Calu3 (cell line): ENCODE measurements at regions not wholly inside any gene's neighbourhood (a gene's known extent, or its start where the extent isn't known, plus 50 kb on each side); places are given as distances from the start of the nearest gene placed in this dataset.

Source experiments
- BruUV-seq: library from RNA; stranded (reverse); fragments of 400-500 nt; replicated peaks from 2 replicates; lab custom pipeline; 2021; lab: Mats Ljungman, UMichigan
- CTCF ChIA-PET: fragments of 300-600 bp; sonication (Branson Sonifier 250); formaldehyde crosslinking; loops from one replicate; lab custom pipeline; 2022; ENCODE audit warnings: antibody characterized with exemption; lab: Charles Lee
- DNase-seq: peaks from one replicate; pipeline ENCODE4 v3.0.0; 2022
- H3K27ac Mint-ChIP-seq: one replicate; pipeline ENCODE4 v1.8.0; 2022; ENCODE audit warnings: mixed read lengths; ENCODE audit not compliant: unreplicated experiment
- H3K27me3 Mint-ChIP-seq: one replicate; pipeline ENCODE4 v1.8.0; 2022; ENCODE audit warnings: mixed read lengths; ENCODE audit not compliant: unreplicated experiment
- H3K36me3 Mint-ChIP-seq: one replicate; pipeline ENCODE4 v1.8.0; 2022; ENCODE audit warnings: mild to moderate bottlenecking, moderate library complexity, mixed read lengths; ENCODE audit not compliant: insufficient read depth, unreplicated experiment
- H3K4me1 Mint-ChIP-seq: one replicate; pipeline ENCODE4 v1.8.0; 2022; ENCODE audit warnings: mild to moderate bottlenecking, low read depth, mixed read lengths; ENCODE audit not compliant: unreplicated experiment
- H3K4me3 Mint-ChIP-seq: one replicate; pipeline ENCODE4 v1.8.0; 2022; ENCODE audit warnings: mild to moderate bottlenecking, low read depth, moderate library complexity, mixed read lengths; ENCODE audit not compliant: unreplicated experiment
- H3K9me3 Mint-ChIP-seq: one replicate; pipeline ENCODE4 v1.8.0; 2022; ENCODE audit warnings: low read depth, mixed read lengths; ENCODE audit not compliant: unreplicated experiment
- CTCF ChIP-seq: fragments of 200-600 bp; IDR thresholded peaks from one replicate; pipeline ENCODE4 v1.8.0; 2022; ENCODE audit warnings: antibody characterized with exemption; ENCODE audit not compliant: unreplicated experiment
- intact Hi-C: fragments of 100-400 bp; cut with micrococcal nuclease; formaldehyde crosslinking; loops from one replicate; pipeline ENCODE4 v1.10.0; 2022; ENCODE audit not compliant: unreplicated experiment

GRCh38 chr5:103434057-103434456, 128.5 kb downstream of the NUDT12 start:
- no peak for TF ChIP-seq CTCF
- Mint-ChIP-seq H3K36me3 (no peaks in the 10 kb centered on the region), H3K27me3 (no peaks in the 10 kb centered on the region), H3K4me3 (no peak overlapping the region), H3K9me3 (no peaks in the 10 kb centered on the region), H3K27ac (no peak overlapping the region), H3K4me1 (no peaks in the 10 kb centered on the region)
- intact Hi-C loops = no loop called here
- CTCF ChIA-PET = no interaction called here
- BruUV-seq = no TSS peak
- no peak for DNase-seq

GRCh38 chr5:103433211-103433610, 129.4 kb downstream of the NUDT12 start:
- intact Hi-C loops = no loop called here
- Mint-ChIP-seq H3K9me3 (no peaks in the 10 kb centered on the region), H3K4me1 (no peaks in the 10 kb centered on the region), H3K27me3 (no peaks in the 10 kb centered on the region), H3K27ac (no peak overlapping the region), H3K4me3 (no peak overlapping the region), H3K36me3 (no peaks in the 10 kb centered on the region)
- TF ChIP-seq CTCF = no peak
- BruUV-seq = no TSS peak
- DNase-seq = no peak
- CTCF ChIA-PET = no interaction called here

GRCh38 chr5:103428923-103429322, 133.7 kb downstream of the NUDT12 start:
- Mint-ChIP-seq H3K27ac (no peak overlapping the region), H3K4me3 (no peak overlapping the region), H3K36me3 (no peaks in the 10 kb centered on the region), H3K9me3 (no peaks in the 10 kb centered on the region), H3K27me3 (no peaks in the 10 kb centered on the region), H3K4me1 (no peaks in the 10 kb centered on the region)
- no peak for TF ChIP-seq CTCF
- intact Hi-C loops = no loop called here
- DNase-seq = no peak
- BruUV-seq = no TSS peak
- CTCF ChIA-PET = interaction anchor here (1.2 kb wide), 1 partner anchor 10 kb away, joined by 3 read pairs; no protein-coding TSS in a partner anchor

GRCh38 chr5:103428411-103428871, 134.1 kb downstream of the NUDT12 start:
- no peaks in the 10 kb centered on the region for H3K36me3 Mint-ChIP-seq
- no peak overlapping the region for H3K4me3 Mint-ChIP-seq
- peak; percentile 49 for DNase-seq
- no peak for TF ChIP-seq CTCF
- intact Hi-C loops = no loop called here
- no peaks in the 10 kb centered on the region for H3K4me1 Mint-ChIP-seq
- H3K27me3 Mint-ChIP-seq = no peaks in the 10 kb centered on the region
- H3K9me3 Mint-ChIP-seq = no peaks in the 10 kb centered on the region
- no peak overlapping the region for H3K27ac Mint-ChIP-seq
- BruUV-seq = no TSS peak
- CTCF ChIA-PET = interaction anchor here (1.2 kb wide), 1 partner anchor 9 kb away, joined by 3 read pairs; no protein-coding TSS in a partner anchor
